ENCODE measurements at regions not wholly inside any gene's neighbourhood (a gene's known extent, or its start where the extent isn't known, plus 50 kb on each side); places are given as distances from the start of the nearest gene placed in this dataset.

DNA sequence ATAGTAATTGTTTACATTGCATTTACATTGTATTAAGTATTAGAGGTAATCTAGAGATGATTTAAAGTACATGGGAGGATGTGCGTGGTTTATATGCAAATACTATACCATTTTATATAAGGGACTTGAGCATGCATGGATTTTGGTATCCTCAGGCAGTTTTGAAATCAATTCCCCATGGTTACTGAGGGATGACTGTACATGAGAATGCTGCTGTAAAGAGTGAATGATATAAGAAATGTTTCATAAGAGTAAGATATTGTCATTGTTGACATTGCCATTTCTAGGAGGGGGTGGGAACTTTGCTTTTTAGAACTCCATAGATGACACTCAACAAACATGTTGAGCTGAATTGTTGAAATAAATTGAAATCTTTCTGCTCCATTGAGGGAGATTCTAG lies 185.0 kb downstream of the SEMA6A start:
- DNase-seq (ENCODE audit: low spot score), result no peak

DNA sequence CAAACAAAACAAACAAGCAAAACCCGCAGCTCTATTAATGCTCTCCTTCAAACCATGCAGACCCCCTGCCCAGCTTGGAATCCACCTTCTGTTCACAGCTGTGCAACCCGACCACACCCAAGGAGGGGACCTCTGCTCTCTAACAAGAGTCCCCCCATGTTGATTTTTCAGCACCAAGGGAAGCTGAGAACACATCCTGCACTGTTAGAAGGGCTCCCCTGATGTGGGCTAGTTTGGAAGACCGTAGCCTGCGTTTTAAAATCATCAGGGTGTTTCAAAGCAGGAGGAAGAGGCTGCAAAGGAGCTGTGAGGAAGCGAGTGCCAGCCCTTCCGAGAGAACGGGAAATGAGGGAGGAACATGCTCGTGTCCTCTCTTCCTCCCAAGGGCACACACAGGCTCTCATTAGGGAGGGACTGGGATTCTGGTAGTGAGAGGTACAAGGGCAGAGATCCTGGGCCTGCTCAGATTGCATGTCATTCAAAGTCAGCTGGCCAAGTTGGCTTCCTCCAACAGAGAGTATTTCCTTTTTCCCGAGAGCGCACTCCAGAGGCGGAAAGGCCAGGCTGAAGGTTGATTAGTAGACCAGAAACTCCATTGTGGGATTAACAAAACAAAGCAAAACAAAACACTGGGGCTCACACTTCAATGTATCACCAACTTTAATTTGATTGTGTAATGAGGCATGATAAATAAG lies 185.9 kb downstream of the SEMA6A start:
- no peak for DNase-seq (ENCODE audit: low spot score)

DNA sequence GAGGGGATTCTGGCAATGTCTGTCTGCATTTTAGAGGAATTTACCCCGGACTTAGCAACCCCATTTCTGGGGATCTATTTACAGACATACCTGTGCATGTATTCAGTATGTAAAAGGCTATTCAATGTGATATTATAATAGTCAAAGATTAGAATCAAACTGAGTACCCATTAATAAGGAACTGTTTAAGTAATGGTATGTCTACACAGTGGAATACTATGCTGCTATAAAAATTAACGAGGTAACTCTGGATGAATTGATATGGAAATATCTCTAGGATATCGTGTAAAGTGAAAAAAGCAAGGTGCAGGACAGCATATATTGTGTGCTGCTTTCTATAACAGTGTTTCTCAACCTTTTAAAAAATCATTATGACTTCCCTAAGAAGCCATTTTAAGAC lies 186.9 kb downstream of the SEMA6A start:
- DNase-seq (ENCODE audit: low spot score), result no peak

DNA sequence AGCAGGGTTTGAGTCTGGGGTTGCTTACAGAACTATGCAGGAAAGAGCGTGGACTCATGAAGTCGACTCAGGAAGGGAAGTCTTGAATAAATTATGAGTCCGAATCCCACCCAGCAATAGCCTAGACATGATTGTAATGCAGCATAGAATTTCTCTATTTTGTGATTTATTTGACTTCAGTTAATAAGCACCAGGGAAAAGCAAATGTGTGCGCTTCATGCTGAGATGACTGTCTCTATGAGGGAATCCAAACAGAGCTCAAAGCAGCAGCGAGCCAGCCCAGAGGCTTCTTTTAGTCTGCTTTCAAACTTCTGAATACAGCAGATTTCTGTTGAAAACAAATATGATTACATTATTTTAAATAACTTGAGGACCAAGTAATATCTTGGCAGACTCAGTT lies 188.0 kb downstream of the SEMA6A start:
- no peak for DNase-seq (ENCODE audit: low spot score)

DNA sequence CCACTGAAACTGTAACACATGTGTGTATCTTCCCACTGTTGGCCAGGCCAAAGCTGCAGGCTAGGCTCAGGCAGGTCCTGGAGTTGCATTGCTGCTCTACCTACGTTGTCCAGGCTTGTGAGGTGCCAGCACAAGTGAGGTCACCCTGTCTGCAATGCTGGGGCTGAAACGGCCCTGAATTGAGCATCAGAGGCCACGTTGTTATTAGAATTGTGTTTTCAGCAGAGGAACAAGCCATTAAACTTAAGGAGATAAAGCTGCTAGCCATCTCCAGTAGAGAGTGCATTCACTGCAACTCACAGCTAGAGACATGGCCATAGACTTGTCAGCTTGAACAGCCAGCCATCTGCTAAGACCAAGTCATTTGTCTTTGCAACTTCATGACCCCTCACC lies 191.8 kb downstream of the SEMA6A start:
- DNase-seq (ENCODE audit: low spot score), result no peak

DNA sequence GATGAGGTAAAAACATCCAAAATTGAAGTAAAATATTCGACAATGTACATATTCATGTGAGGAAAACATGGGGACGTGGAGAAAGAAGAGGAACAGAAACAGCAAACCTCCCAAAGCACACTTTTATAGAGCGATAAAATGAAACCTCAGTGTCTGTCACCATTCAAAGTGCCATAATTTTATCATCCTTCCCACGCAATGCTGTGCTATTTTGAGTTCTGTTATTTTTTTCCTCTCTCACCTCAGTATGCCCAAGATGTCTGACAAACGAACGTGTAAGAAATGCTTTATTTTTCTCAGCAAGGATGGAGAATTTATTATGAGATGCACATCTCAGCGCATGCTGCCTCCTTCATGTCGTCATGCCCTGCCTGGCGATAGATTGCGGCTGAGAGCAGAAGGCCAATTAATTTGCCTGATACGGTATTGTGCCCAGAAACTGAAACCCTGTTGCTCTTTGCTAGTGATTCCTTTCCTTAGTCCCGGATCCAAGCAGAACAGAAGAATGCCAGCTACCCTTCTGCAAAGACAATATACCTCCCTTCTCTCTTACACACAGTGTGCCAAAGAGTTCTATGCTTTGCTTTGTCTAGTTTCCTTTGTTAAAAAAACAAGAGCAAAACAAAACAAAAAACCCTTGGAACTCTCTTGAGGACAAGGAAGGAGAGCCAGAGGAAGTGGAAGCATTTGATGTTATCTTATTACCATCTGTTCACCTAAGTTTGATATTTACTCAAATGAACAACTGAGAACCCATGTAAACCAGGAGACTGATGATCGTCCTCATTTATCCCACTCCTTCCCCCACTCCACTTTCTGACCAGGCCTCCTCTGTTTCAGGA lies 192.4 kb downstream of the SEMA6A start:
- no peak for DNase-seq (ENCODE audit: low spot score)

DNA sequence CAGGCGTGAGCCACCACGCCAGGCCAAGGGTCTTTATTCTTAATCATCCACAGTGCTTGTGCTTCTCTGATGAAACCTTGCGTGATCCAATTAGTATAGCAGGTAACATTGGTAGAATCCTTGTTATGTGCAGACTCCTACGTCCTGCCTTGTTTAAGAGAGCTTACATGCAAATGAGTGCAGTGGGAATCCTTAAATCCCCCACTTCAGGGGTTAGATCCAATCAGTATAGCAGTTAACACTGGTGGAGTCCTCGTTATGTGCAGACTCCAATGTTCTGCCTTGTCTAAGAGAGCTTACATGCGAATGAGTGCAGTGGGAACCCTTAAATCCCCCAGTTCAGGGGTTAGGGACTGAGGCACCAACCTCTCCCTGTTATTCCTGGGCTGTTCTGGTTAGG lies 193.4 kb downstream of the SEMA6A start:
- no peak for DNase-seq (ENCODE audit: low spot score)

DNA sequence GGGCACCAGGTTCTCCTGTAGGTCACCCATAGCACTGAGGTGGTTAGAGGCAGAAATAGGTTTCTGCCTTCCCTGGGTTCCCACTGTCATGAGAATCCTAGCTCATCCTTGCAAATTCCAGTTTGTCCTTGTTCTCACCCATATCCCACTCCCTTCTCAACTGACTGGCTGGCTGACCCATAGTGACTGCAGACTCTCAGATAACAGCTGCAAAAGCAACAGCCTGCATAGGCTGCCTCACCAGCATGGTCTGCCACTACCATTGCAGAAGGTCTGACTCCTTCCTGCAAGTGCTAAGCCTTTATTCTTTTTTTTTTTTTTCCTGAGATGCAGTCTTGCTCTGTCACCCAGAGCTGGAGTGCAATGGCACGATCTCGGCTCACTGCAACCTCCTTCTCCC lies 194.0 kb downstream of the SEMA6A start:
- no peak for DNase-seq (ENCODE audit: low spot score)

DNA sequence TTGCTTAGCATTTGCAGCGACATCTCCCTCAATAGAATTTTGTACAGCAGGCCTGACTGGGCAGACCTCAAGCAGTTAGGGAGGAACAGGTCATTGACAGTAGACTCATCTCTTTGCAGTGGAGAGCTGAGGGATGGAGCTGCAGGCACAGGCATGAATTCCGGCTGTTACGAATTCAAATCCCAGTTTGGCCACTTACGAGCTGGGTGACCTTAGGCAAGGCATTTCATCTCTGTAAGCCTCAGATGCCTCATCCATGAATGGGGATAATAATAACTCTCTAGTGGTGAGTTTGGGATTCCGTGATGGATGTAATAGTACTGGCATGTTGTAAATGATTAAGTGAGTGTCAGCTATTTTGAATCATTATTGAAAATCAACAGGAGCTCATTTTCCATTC lies 195.3 kb downstream of the SEMA6A start:
- DNase-seq (ENCODE audit: low spot score), result no peak

DNA sequence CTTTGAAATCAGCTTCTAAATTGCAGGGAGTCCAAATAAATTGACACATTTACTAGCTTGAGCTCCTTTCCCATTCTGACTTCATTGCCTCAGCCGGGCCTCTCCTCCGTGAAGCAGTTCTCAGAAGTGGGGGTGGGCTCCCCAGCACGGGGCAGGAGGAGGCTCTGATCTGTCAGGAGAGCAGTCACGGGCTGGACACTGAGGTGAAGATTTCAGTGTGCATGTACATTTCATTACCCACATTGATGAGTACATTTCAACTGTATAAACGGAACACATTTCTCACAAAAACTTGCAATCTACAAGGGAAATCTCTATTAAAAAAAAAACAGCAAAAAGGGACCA lies 195.9 kb downstream of the SEMA6A start:
- no peak for DNase-seq (ENCODE audit: low spot score)

DNA sequence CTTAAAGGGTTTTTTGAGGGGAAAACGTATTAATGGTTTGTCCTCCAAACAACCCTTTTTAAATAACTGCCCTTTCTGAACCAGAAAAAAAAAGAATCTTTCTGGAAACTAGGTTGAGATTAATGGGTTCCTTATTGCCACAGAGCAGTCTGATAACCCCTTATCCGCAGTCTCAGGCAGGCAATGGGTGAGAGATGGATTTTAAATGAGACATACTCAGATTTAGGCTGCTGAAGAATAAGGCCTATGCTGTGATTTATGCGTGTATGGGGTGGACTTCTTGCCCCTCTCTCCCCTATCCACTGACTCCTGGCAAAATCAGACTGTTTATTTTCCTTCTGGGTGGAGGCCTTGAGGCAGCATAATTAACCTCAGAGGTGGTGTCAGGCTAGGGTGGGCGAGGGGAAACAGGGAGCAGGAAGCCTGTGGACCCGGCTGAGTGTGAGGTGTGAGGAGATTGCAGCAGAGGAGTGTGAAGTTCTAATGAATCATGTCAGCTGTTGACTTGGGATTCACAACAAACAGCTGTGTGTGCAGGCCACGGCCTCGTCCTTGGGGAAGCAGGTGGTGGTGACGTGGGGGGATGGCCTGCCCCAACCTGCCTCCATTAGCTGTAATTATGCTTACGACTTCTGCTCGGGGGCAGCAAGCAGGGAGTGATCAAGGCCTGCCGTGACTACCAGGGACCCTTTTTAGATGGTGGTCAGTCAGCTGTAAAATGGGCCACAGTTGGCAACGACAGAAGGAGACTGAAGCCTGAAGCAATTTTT lies 196.4 kb downstream of the SEMA6A start:
- DNase-seq (ENCODE audit: low spot score), result no peak

DNA sequence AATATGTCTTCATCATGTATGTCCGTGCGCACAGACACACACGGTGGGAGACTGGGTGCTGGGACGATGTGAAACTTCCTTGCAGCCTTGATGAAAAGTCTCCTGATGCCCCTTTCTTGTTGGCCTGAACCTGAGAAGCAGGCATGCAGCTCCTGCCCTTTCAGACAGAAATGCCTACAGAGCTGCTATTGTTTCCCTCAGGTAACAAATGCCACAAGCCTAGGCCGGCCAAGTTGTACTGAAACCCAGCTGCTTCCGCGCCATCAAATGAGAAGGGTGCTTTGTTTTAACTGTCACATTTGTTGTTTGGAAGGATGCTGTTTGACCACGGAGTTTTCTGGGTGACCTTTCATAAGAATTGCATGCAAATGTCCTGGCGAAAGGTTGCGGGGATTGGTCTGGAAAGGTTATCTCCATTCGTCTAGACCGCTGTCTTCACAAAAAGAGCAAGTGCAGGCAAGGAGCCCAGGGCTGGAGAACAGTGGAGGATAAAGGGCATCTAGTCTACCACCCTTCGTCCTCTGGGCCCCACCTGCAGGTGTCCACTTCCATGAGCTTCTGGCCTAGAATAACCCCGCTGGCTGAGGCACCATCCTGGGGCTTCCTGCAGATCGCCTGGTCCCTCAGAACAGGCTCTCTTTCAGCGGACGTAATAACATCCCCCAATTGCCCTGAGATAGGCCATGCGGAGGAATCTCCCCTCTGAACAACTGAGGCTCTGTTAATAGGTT lies 197.2 kb downstream of the SEMA6A start:
- DNase-seq (ENCODE audit: low spot score), result no peak

DNA sequence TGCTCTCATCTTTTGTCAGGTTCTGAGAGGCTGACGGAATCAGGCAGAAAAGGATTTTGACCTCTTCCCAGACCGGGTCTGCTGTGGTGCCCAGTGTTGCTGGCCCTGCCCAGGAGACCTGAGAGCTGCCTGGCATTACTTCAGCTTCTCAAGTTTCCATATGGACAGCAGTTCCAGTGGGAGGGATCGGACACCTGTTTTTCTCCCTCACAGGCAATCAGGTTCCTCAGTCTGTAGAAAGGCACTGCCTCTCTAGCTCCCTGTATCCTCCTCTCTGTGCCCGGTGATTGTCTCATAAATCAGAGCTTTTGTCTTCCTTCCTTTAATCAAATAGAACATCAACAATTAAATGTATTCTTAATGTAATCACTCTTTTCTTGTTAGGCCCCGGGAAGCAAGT lies 198.7 kb downstream of the SEMA6A start:
- no peak for DNase-seq (ENCODE audit: low spot score)

DNA sequence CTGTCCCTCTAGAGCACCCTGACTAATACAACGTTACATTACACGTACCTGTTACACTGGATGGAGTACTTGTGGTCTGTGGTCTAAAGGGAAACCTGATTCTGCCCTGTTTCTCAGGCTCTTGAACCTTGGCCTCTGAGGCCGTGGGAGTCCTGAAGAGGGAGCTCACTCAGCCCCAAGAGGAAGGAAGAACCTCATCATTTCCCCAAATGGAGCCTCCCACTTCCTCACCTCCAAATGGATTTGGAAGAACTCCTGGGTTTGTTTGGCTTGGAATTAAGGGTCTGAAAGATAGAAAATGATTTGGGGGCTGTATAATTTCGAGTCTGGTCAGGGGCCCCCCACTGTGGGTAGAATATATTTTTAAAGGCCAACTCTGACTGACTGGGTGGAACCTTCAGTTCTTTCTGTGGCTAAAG lies 200.2 kb downstream of the SEMA6A start:
- DNase-seq (ENCODE audit: low spot score), result no peak

DNA sequence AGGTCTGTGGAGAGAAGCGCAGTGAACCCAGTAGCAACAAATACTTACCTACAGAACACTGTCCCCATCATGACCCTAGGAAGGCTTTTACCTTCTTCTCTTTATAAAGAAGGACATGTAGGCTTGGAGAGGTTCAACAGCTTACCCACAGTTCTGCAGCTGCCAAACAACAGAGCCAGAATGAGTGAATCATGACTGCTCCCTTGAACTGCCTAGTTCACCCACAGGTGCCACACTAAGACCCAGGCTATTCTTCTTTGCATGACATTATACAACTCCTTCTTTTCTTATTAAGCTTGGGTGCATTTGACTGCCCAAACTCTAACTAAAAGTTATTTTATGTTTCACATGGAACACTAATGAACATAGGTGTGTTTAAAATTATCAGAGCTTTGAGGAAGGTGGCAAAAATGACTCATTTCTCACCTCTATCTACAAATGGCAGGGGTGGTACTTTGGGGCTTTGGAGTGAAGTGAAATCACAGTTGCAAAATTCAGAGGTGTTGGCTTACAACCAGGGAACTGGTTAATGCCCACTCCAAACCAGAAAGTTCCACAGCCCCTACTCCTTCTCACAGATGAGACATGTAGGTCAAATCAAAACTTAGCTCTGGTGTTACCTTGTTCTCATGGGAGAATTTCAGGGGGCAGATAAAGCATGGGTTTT lies 201.6 kb downstream of the SEMA6A start:
- no peak for DNase-seq (ENCODE audit: low spot score)

DNA sequence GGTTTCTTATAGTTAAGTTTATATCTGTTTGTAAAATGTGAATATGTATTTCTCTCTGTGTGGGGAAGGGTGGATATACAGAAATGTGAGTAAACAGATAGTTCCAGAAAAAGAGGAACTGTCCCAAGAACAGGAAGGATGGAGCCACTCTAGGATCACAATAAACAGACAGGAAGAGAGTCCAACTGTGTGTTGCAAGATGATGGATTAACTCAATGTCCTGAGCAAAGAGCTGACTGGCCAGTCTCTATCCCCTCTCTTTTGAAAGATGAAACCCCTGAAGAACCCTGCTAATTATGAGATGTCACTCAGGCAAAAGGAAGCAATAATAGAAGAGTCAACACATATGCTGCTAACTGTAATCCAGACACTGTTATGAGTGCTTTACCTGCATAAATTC lies 202.7 kb downstream of the SEMA6A start:
- no peak for DNase-seq (ENCODE audit: low spot score)

DNA sequence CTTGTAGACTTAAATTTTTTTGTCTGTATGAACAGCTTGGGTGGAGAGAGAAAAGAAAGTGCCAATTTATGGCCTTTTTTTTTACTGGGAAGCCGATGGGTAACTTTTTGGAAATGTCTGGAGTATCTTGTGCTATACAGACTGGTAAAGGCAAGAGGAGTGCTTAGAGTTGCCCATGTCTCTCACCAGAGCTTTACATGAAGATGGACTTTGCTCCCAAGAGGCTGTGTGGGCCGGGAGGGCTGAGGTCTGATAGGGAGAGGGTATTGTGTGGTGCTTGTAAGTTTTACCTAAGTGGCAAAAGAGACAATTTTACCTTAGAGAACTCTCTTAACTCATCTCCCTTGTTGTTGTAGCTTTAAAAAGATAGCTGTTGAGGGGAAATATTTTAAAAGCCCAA lies 203.2 kb downstream of the SEMA6A start:
- peak; percentile 34 for DNase-seq (ENCODE audit: low spot score)

DNA sequence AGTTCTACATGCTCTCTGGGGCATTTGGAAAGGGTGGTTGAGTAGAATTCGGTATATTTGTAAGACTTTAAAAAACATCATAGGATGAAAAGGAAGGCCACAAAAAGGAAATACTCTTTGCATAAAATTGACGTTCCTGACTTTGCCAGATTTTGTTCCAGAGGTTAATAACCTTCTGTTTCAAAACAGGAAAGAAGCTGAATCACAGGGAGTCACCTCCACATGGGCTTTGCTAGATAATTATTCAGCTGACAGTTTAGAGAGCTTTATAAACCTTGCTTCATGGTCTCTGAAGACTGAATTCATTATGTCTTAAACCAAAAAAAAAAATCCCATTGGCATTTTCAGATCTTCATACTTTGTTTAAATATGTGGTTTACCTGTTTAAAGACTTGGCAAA lies 203.7 kb downstream of the SEMA6A start:
- no peak for DNase-seq (ENCODE audit: low spot score)

DNA sequence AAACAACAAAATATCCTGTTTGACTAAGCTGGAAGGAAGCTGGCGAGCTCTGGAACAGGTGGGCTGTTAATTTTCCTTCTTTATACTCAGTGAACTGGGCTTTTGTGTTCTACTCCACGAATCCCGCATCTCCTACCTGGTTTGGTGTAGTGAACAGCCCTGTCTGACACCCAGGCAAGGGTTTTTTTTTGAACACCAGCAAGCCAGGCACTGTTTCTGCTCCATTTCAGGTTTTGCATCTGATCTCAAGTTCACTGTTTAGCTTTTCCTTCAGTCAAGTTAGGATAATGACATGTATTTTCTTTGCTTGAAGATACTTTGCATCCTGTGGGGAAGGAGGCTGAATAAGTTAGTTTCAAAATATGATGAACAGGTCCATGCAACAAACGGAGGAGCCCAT lies 204.5 kb downstream of the SEMA6A start:
- no peak for DNase-seq (ENCODE audit: low spot score)

DNA sequence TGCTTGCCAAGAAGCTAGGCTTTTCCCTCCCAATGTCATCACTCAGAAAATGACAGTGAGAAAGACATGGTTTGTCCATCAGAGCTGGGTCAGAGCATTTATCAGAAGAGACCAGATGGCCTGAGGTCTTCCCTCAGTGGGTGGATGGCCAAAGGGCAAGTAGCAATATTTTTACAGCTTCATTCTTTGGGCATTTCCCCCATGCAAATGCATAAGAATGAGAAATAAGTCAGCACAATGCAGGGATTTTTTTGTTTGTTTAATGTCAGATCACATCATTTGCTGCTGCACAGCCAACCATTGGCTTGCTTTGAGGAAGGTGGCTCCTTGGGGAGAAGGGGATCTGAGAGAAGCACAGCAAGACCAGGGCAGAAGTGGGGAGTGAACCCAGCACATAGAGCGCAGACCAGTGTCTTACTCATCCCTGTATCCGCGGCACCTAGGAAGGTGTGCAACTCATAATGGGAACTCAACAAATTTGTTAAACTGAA lies 209.6 kb downstream of the SEMA6A start:
- no peak for DNase-seq (ENCODE audit: low spot score)

DNA sequence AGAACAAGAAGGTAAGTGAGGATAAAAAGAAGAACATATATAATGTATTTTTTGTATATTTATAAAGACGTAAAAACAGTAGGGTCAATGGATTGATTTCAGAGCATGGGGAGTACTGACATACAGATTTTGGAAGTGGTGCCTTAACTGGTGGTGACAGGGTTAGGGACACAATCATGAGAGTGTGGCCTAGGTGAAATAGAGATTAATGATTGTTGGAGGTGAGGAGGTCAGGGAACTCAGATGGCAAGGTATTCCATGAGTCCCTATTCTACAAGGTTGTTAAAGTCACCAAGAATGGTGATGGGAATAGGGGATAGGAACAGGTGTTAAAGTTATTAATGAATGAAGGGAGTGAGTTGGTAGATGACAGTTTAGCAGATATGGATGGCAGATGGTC lies 210.8 kb downstream of the SEMA6A start:
- no peak for DNase-seq (ENCODE audit: low spot score)

Data from SW480 (cell line).